Ectodermal cell (in vitro differentiated cells): ENCODE measurements at regions not wholly inside any gene's neighbourhood (a gene's known extent, or its start where the extent isn't known, plus 50 kb on each side); places are given as distances from the start of the nearest gene placed in this dataset.

Experiments used
- H3K27ac ChIP-seq: 2 replicates; pipeline ENCODE4 v1.7.0; 2013; ENCODE audit warnings: mild to moderate bottlenecking, low read depth, low read length; ENCODE audit not compliant: insufficient read depth, poor library complexity, severe bottlenecking
- H3K27me3 ChIP-seq: 2 replicates; pipeline ENCODE4 v1.7.0; 2013; ENCODE audit warnings: mild to moderate bottlenecking, low read length; ENCODE audit not compliant: insufficient read depth, control insufficient read depth, poor library complexity, severe bottlenecking
- H3K36me3 ChIP-seq: one replicate; pipeline ENCODE4 v1.7.0; 2013; ENCODE audit warnings: low read length; ENCODE audit not compliant: control insufficient read depth, insufficient read depth
- H3K4me1 ChIP-seq: one replicate; pipeline ENCODE4 v1.7.0; 2013; ENCODE audit warnings: low read length; ENCODE audit not compliant: control insufficient read depth, insufficient read depth
- H3K4me3 ChIP-seq: 2 replicates; pipeline ENCODE4 v1.7.0; 2013; ENCODE audit warnings: low read depth, low read length, control low read depth; ENCODE audit not compliant: insufficient read depth
- H3K9me3 ChIP-seq: 2 replicates; pipeline ENCODE4 v1.7.0; 2013; ENCODE audit warnings: mild to moderate bottlenecking, low read length, moderate library complexity; ENCODE audit not compliant: control insufficient read depth
- WGBS, 2 experiments: methylation state at CpG; one replicate each; pipeline ENCODE4 v1.1.7; 2013; ENCODE audit warnings: missing lambda C conversion rate in 2 of 2; 5-methylcytosine and 5-hydroxymethylcytosine counted together

GRCh38 chr2:118763797-118764196 is 83.7 kb downstream of the EN1 start:
- WGBS, 2 experiments, result 44 to 47% methylated on average over 12 of the region's 12 CpGs
- Histone ChIP-seq H3K27me3 (peaks cover 25% of the 10 kb centered on the region), H3K27ac (no peak overlapping the region), H3K9me3 (no peaks in the 10 kb centered on the region), H3K4me1 (no peaks in the 10 kb centered on the region), H3K4me3 (no peak overlapping the region), H3K36me3 (no peaks in the 10 kb centered on the region)

GRCh38 chr2:118762290-118762689 is 85.2 kb downstream of the EN1 start:
- Histone ChIP-seq H3K9me3 (no peaks in the 10 kb centered on the region), H3K4me3 (no peak overlapping the region), H3K36me3 (no peaks in the 10 kb centered on the region), H3K4me1 (no peaks in the 10 kb centered on the region), H3K27ac (no peak overlapping the region), H3K27me3 (peaks cover 19% of the 10 kb centered on the region)
- 63 to 84% methylated on average over 3 of the region's 3 CpGs for WGBS, 2 experiments

GRCh38 chr2:118761771-118762170 is 85.7 kb downstream of the EN1 start:
- no peaks in the 10 kb centered on the region for H3K4me1 ChIP-seq
- no peak overlapping the region for H3K27ac ChIP-seq
- no peaks in the 10 kb centered on the region for H3K36me3 ChIP-seq
- H3K27me3 ChIP-seq, result peaks cover 16% of the 10 kb centered on the region
- WGBS, 2 experiments, result 76 to 79% methylated on average over 6 of the region's 6 CpGs
- no peaks in the 10 kb centered on the region for H3K9me3 ChIP-seq
- no peak overlapping the region for H3K4me3 ChIP-seq

- no peaks in the 10 kb centered on the region for H3K9me3 ChIP-seq
- no peaks in the 10 kb centered on the region for H3K4me1 ChIP-seq
- no peak overlapping the region for H3K27ac ChIP-seq
- no peak overlapping the region for H3K4me3 ChIP-seq
- WGBS, 2 experiments, result 24 to 48% methylated on average over 2 of the region's 2 CpGs
- H3K27me3 ChIP-seq, result no peaks in the 10 kb centered on the region
- H3K36me3 ChIP-seq, result no peaks in the 10 kb centered on the region
Measured at GRCh38 chr2:118755901-118756300, 91.5 kb downstream of the EN1 start.

- H3K27ac ChIP-seq, result no peak overlapping the region
- WGBS, 2 experiments, result 78 to 92% methylated on average over 2 of the region's 2 CpGs
- H3K9me3 ChIP-seq, result no peaks in the 10 kb centered on the region
- no peaks in the 10 kb centered on the region for H3K27me3 ChIP-seq
- no peaks in the 10 kb centered on the region for H3K4me1 ChIP-seq
- no peaks in the 10 kb centered on the region for H3K36me3 ChIP-seq
- no peak overlapping the region for H3K4me3 ChIP-seq
Measured at GRCh38 chr2:118755384-118755783, 92.1 kb downstream of the EN1 start.

- Histone ChIP-seq H3K36me3 (no peaks in the 10 kb centered on the region), H3K9me3 (no peaks in the 10 kb centered on the region), H3K27me3 (no peaks in the 10 kb centered on the region), H3K4me1 (no peaks in the 10 kb centered on the region), H3K4me3 (no peak overlapping the region), H3K27ac (no peak overlapping the region)
- 80 to 83% methylated on average over 16 of the region's 16 CpGs for WGBS, 2 experiments
Measured at GRCh38 chr2:118752762-118753429, 94.6 kb downstream of the EN1 start.

GRCh38 chr2:118750959-118751565 is 96.4 kb downstream of the EN1 start:
- no peaks in the 10 kb centered on the region for H3K4me1 ChIP-seq
- H3K27me3 ChIP-seq, result no peaks in the 10 kb centered on the region
- H3K36me3 ChIP-seq, result no peaks in the 10 kb centered on the region
- WGBS, 2 experiments, result 89 to 98% methylated on average over 3 of the region's 3 CpGs
- H3K9me3 ChIP-seq, result no peaks in the 10 kb centered on the region
- H3K27ac ChIP-seq, result no peak overlapping the region
- H3K4me3 ChIP-seq, result no peak overlapping the region

- Histone ChIP-seq H3K4me1 (no peaks in the 10 kb centered on the region), H3K36me3 (no peaks in the 10 kb centered on the region), H3K27me3 (no peaks in the 10 kb centered on the region), H3K27ac (no peak overlapping the region), H3K9me3 (no peaks in the 10 kb centered on the region), H3K4me3 (no peak overlapping the region)
- WGBS, 2 experiments, result 92 to 98% methylated on average over 3 of the region's 3 CpGs
Measured at GRCh38 chr2:118748245-118748885, 99.1 kb downstream of the EN1 start.

- Histone ChIP-seq H3K4me1 (no peaks in the 10 kb centered on the region), H3K4me3 (no peak overlapping the region), H3K36me3 (no peaks in the 10 kb centered on the region), H3K27me3 (no peaks in the 10 kb centered on the region), H3K9me3 (no peaks in the 10 kb centered on the region), H3K27ac (no peak overlapping the region)
Measured at GRCh38 chr2:118747637-118748036, 99.8 kb downstream of the EN1 start.

- Histone ChIP-seq H3K4me1 (no peaks in the 10 kb centered on the region), H3K36me3 (no peaks in the 10 kb centered on the region), H3K9me3 (no peaks in the 10 kb centered on the region), H3K27me3 (no peaks in the 10 kb centered on the region), H3K27ac (no peak overlapping the region), H3K4me3 (no peak overlapping the region)
- WGBS, 2 experiments, result 91% methylated on average over 5 of the region's 5 CpGs
Measured at GRCh38 chr2:118747066-118747465, 100.4 kb downstream of the EN1 start.
